ENCODE measurements at regions not wholly inside any gene's neighbourhood (a gene's known extent, or its start where the extent isn't known, plus 50 kb on each side); places are given as distances from the start of the nearest gene placed in this dataset.

GRCh38 chr1:213723187-213723586 lies 264.6 kb upstream of the PROX1 start:
- TF ChIP-seq POLR2A (IDR thresholded peaks at IDR 0.05) (no peak), CTCF (IDR thresholded peaks at IDR 0.05) (no peak)

Measured in lower leg skin (tissue), 3 donors.